ENCODE measurements at regions not wholly inside any gene's neighbourhood (a gene's known extent, or its start where the extent isn't known, plus 50 kb on each side); places are given as distances from the start of the nearest gene placed in this dataset.
A peak's percentile ranks its signal among the peaks of the same experiment; 100 is the strongest.

DNA sequence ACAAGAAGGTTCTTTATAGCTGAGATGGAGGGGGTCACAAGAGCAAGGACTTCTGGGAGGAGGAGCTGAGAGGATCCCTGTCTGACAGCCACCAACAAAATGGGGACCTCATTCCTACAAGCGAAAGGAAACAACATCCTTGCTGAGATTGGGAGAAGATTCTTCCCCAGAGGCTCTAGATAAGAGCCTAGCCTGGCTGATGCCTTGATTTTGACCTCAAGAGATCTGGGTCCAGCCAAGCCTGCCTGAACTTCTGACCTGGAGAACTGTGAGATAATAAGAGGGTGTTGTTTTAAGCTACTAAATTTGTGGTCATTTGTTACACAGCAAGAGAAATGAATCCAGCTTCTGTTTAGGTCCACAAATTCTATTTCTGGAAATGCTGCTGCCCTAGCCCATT, 75.4 kb upstream of the SLC4A11 start:
- no peaks in the 10 kb centered on the region for H3K9me2 ChIP-seq (replicated peaks; ENCODE audit: low read length)
- CTCF ChIA-PET: no interaction called here
- POLR2A ChIA-PET (ENCODE audit: unreplicated experiment): no interaction called here
- H4K20me1 ChIP-seq (ENCODE audit: low read length): no peaks in the 10 kb centered on the region
- no peak overlapping the region for H2AFZ ChIP-seq (ENCODE audit: low read length)
- intact Hi-C loops (cut with micrococcal nuclease): no loop called here
- no peak overlapping the region for H3K4me3 ChIP-seq (ENCODE audit: low read length)
- peaks cover 19% of the 10 kb centered on the region for H3K4me1 ChIP-seq (ENCODE audit: insufficient read depth, low read length)
- H3K9ac ChIP-seq (ENCODE audit: low read length): no peak overlapping the region
- H3K79me2 ChIP-seq (ENCODE audit: low read length): no peaks in the 10 kb centered on the region
- no peaks in the 10 kb centered on the region for H3K9me3 ChIP-seq (ENCODE audit: low read length)
- no peaks in the 10 kb centered on the region for H3K27me3 ChIP-seq (ENCODE audit: low read length)
- BruUV-seq (replicated peaks): no TSS peak
- DNase-seq (no peak), ATAC-seq (no peak)
- no peak for TF ChIP-seq EZH2 (IDR thresholded peaks at IDR 0.05; ENCODE audit: low read length, unreplicated experiment)
- no peak for TF ChIP-seq EZH2phosphoT487 (IDR thresholded peaks at IDR 0.05; ENCODE audit: borderline replicate concordance, low read length)
- no peak for TF ChIP-seq CTCF (conservative IDR thresholded peaks at IDR 0.05; ENCODE audit: low read depth, low read length)
- no peak overlapping the region for H3K4me2 ChIP-seq (ENCODE audit: low read length)
- no peak overlapping the region for H3K27ac ChIP-seq (ENCODE audit: low read length)
- no peaks in the 10 kb centered on the region for H3K36me3 ChIP-seq (ENCODE audit: low read depth, low read length)
- no peaks in the 10 kb centered on the region for H3F3A ChIP-seq (ENCODE audit: low read length, unreplicated experiment)

DNA sequence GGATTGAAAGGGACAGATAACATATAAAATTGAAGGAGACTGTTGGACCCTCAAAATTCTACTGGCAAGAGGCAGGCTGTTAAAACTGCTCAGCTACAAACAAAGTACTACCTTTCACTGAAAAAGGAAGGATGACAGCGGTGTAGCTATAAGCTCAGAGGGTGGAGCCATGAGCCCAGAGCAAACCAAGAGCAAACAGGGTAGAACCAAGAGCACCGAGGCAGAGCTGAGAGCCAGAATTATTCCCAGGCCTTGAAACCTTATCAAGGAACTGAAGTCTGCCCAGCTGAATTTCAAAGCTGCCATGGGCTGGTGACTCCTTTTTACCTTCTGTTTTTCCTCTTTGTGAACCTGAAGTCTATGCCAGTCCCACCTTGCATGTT, 74.7 kb upstream of the SLC4A11 start:
- Histone ChIP-seq H3K9ac (ENCODE audit: low read length) (no peak overlapping the region), H2AFZ (ENCODE audit: low read length) (no peak overlapping the region), H3F3A (ENCODE audit: low read length, unreplicated experiment) (no peaks in the 10 kb centered on the region), H3K4me1 (ENCODE audit: insufficient read depth, low read length) (peaks cover 19% of the 10 kb centered on the region), H3K27me3 (ENCODE audit: low read length) (no peaks in the 10 kb centered on the region), H3K9me2 (replicated peaks; ENCODE audit: low read length) (no peaks in the 10 kb centered on the region), H3K36me3 (ENCODE audit: low read depth, low read length) (no peaks in the 10 kb centered on the region), H3K9me3 (ENCODE audit: low read length) (no peaks in the 10 kb centered on the region), H3K4me2 (ENCODE audit: low read length) (no peak overlapping the region), H4K20me1 (ENCODE audit: low read length) (no peaks in the 10 kb centered on the region), H3K27ac (ENCODE audit: low read length) (no peak overlapping the region), H3K4me3 (ENCODE audit: low read length) (no peak overlapping the region), H3K79me2 (ENCODE audit: low read length) (no peaks in the 10 kb centered on the region)
- TF ChIP-seq EZH2 (IDR thresholded peaks at IDR 0.05; ENCODE audit: low read length, unreplicated experiment) (no peak), CTCF (conservative IDR thresholded peaks at IDR 0.05; ENCODE audit: low read depth, low read length) (no peak), EZH2phosphoT487 (IDR thresholded peaks at IDR 0.05; ENCODE audit: borderline replicate concordance, low read length) (no peak)
- ChIA-PET POLR2A (ENCODE audit: unreplicated experiment) (no interaction called here), CTCF (interaction anchor here (0.6 kb wide), 1 partner anchor 92 kb away, joined by 4 read pairs; no protein-coding TSS in a partner anchor)
- intact Hi-C loops (cut with micrococcal nuclease): no loop called here
- DNase-seq (no peak), ATAC-seq (no peak; the same call in 1 of the 2 replicates)
- BruUV-seq (replicated peaks): no TSS peak

- Histone ChIP-seq H2AFZ (ENCODE audit: low read length) (no peak overlapping the region), H3K9me2 (replicated peaks; ENCODE audit: low read length) (no peaks in the 10 kb centered on the region), H3K36me3 (ENCODE audit: low read depth, low read length) (no peaks in the 10 kb centered on the region), H3K4me3 (ENCODE audit: low read length) (no peak overlapping the region), H3K27me3 (ENCODE audit: low read length) (no peaks in the 10 kb centered on the region), H3K9ac (ENCODE audit: low read length) (no peak overlapping the region), H4K20me1 (ENCODE audit: low read length) (no peaks in the 10 kb centered on the region), H3K79me2 (ENCODE audit: low read length) (no peaks in the 10 kb centered on the region), H3K4me2 (ENCODE audit: low read length) (no peak overlapping the region), H3K27ac (ENCODE audit: low read length) (no peak overlapping the region), H3F3A (ENCODE audit: low read length, unreplicated experiment) (no peaks in the 10 kb centered on the region), H3K9me3 (ENCODE audit: low read length) (no peaks in the 10 kb centered on the region), H3K4me1 (ENCODE audit: insufficient read depth, low read length) (peaks cover 13% of the 10 kb centered on the region)
- TF ChIP-seq EZH2phosphoT487 (IDR thresholded peaks at IDR 0.05; ENCODE audit: borderline replicate concordance, low read length): no peak
- TF ChIP-seq EZH2 (IDR thresholded peaks at IDR 0.05; ENCODE audit: low read length, unreplicated experiment): no peak
- TF ChIP-seq CTCF (conservative IDR thresholded peaks at IDR 0.05; ENCODE audit: low read depth, low read length): no peak
- CTCF ChIA-PET: no interaction called here
- POLR2A ChIA-PET (ENCODE audit: unreplicated experiment): no interaction called here
- DNase-seq (peak; percentile 9), ATAC-seq (peak; percentile 37; the same call in 1 of the 2 replicates)
- no TSS peak for BruUV-seq (replicated peaks)
- intact Hi-C loops (cut with micrococcal nuclease): no loop called here
Measured at GRCh38 chr20:3312940-3313682, 74.1 kb upstream of the SLC4A11 start.
